GM23248 (cell line): ENCODE measurements at regions not wholly inside any gene's neighbourhood (a gene's known extent, or its start where the extent isn't known, plus 50 kb on each side); places are given as distances from the start of the nearest gene placed in this dataset.
"Not testable (repeated sequence)": the region's sequence is repeated elsewhere in the genome, so short reads cannot be mapped to it uniquely, and the experiment has no call there.

Experiments
- EZH2 ChIP-seq: fragments of 200-600 bp; sonication (generic); IDR thresholded peaks from 2 replicates; pipeline ENCODE4 v1.6.1; 2018; ENCODE audit warnings: antibody characterized with exemption, mild to moderate bottlenecking; ENCODE audit not compliant: insufficient read depth, poor library complexity, severe bottlenecking
- EZH2phosphoT487 ChIP-seq: fragments of 200-600 bp; sonication (generic); IDR thresholded peaks from 2 replicates; pipeline ENCODE4 v1.6.1; 2018; ENCODE audit warnings: antibody characterized with exemption, moderate library complexity, mild to moderate bottlenecking, low read depth; ENCODE audit not compliant: insufficient read depth

- not testable (repeated sequence) for TF ChIP-seq EZH2phosphoT487, EZH2
These were observed 537.2 kb upstream of the CRIM1 start for GRCh38 chr2:35818359-35818758.
